Activated naive CD8-positive, alpha-beta T cell treated with anti-CD3 and anti-CD28 coated beads for 36 hours (primary cell): ENCODE measurements at regions not wholly inside any gene's neighbourhood (a gene's known extent, or its start where the extent isn't known, plus 50 kb on each side); places are given as distances from the start of the nearest gene placed in this dataset.

Experiments used
- DNase-seq: peaks from one replicate; pipeline ENCODE4 v3.0.0; 2021
- H3K27ac Mint-ChIP-seq: one replicate; pipeline ENCODE4 v1.8.0; 2022; ENCODE audit warnings: mild to moderate bottlenecking, moderate library complexity, mixed read lengths
- H3K27me3 Mint-ChIP-seq: one replicate; pipeline ENCODE4 v1.8.0; 2022; ENCODE audit warnings: mild to moderate bottlenecking, mixed read lengths
- H3K36me3 Mint-ChIP-seq: one replicate; pipeline ENCODE4 v1.8.0; 2021; ENCODE audit warnings: mild to moderate bottlenecking, mixed read lengths
- H3K4me1 Mint-ChIP-seq: one replicate; pipeline ENCODE4 v1.8.0; 2021; ENCODE audit warnings: mixed read lengths
- H3K4me3 Mint-ChIP-seq: one replicate; pipeline ENCODE4 v1.8.0; 2022; ENCODE audit warnings: mild to moderate bottlenecking, moderate library complexity, mixed read lengths
- H3K9me3 Mint-ChIP-seq: one replicate; pipeline ENCODE4 v1.8.0; 2022; ENCODE audit warnings: mixed read lengths

GRCh38 chr17:74053712-74054078 lies 149.8 kb upstream of the RPL38 start:
- Mint-ChIP-seq H3K27me3 (peaks cover 30% of the 10 kb centered on the region), H3K4me3 (no peak overlapping the region), H3K36me3 (no peaks in the 10 kb centered on the region), H3K4me1 (no peaks in the 10 kb centered on the region), H3K27ac (no peak overlapping the region), H3K9me3 (no peaks in the 10 kb centered on the region)
- no peak for DNase-seq

- peaks cover 29% of the 10 kb centered on the region for H3K27me3 Mint-ChIP-seq
- H3K9me3 Mint-ChIP-seq: no peaks in the 10 kb centered on the region
- H3K27ac Mint-ChIP-seq: no peak overlapping the region
- no peak overlapping the region for H3K4me3 Mint-ChIP-seq
- DNase-seq: no peak
- no peaks in the 10 kb centered on the region for H3K4me1 Mint-ChIP-seq
- H3K36me3 Mint-ChIP-seq: no peaks in the 10 kb centered on the region
These were observed 149.2 kb upstream of the RPL38 start for GRCh38 chr17:74054249-74054648.

- Mint-ChIP-seq H3K27me3 (peaks cover 26% of the 10 kb centered on the region), H3K4me1 (no peaks in the 10 kb centered on the region), H3K9me3 (no peaks in the 10 kb centered on the region), H3K27ac (no peak overlapping the region), H3K36me3 (no peaks in the 10 kb centered on the region), H3K4me3 (no peak overlapping the region)
- no peak for DNase-seq
These were observed 147.8 kb upstream of the RPL38 start for GRCh38 chr17:74055508-74056160.

GRCh38 chr17:74059479-74060240 lies 143.8 kb upstream of the RPL38 start:
- Mint-ChIP-seq H3K4me1 (no peaks in the 10 kb centered on the region), H3K36me3 (no peaks in the 10 kb centered on the region), H3K4me3 (no peak overlapping the region), H3K27ac (no peak overlapping the region), H3K27me3 (peaks cover 20% of the 10 kb centered on the region), H3K9me3 (no peaks in the 10 kb centered on the region)
- no peak for DNase-seq

DNA sequence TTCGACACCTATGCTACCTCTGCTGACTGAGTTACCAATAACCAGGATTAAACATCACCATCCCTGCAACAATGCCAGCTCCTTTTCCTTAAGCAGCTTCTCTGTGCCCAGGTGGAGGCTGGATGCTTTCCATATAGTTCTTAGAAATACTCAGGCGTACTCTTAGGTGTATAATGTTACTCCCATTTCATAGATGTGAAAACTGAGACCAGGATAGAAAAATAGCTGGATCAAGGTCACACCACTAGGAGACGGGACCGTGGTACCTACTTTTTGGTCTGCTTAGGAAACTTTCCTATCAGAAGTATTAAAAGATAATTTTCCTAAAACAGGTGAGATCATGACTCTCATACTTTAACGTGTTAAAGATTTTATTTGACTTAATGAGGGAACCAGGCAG lies 141.7 kb upstream of the RPL38 start:
- H3K4me3 Mint-ChIP-seq: no peak overlapping the region
- H3K27ac Mint-ChIP-seq: no peak overlapping the region
- H3K9me3 Mint-ChIP-seq: no peaks in the 10 kb centered on the region
- H3K36me3 Mint-ChIP-seq: no peaks in the 10 kb centered on the region
- peaks cover 11% of the 10 kb centered on the region for H3K27me3 Mint-ChIP-seq
- DNase-seq: no peak
- no peaks in the 10 kb centered on the region for H3K4me1 Mint-ChIP-seq

- H3K36me3 Mint-ChIP-seq: no peaks in the 10 kb centered on the region
- peaks cover 9% of the 10 kb centered on the region for H3K27me3 Mint-ChIP-seq
- no peaks in the 10 kb centered on the region for H3K9me3 Mint-ChIP-seq
- H3K4me3 Mint-ChIP-seq: no peak overlapping the region
- H3K4me1 Mint-ChIP-seq: no peaks in the 10 kb centered on the region
- DNase-seq: no peak
- no peak overlapping the region for H3K27ac Mint-ChIP-seq
These were observed 141.2 kb upstream of the RPL38 start for GRCh38 chr17:74062234-74062633.

DNA sequence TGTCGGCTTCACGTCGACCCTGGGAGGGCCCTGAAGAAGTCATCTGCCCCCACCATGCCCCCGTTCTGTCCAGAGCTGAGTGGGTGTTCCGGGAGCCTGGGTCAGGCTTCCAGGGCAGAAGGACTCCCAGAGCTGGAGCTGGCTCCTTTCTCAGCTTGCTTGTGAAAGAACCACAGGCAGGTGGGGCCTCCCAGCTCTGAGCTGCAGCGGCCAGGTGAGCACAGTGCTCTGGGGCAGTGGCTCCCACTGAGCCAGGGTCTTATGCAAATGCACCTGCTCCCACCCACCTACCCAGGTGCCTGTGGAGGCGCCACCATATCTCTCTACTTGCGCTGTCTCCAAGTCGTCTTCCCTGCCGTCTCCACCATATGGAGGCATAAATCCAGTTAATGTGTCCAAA lies 140.0 kb upstream of the RPL38 start:
- no peak overlapping the region for H3K4me3 Mint-ChIP-seq
- DNase-seq: no peak
- H3K4me1 Mint-ChIP-seq: no peaks in the 10 kb centered on the region
- H3K27ac Mint-ChIP-seq: no peak overlapping the region
- H3K36me3 Mint-ChIP-seq: no peaks in the 10 kb centered on the region
- no peaks in the 10 kb centered on the region for H3K9me3 Mint-ChIP-seq
- H3K27me3 Mint-ChIP-seq: peaks cover 6% of the 10 kb centered on the region

GRCh38 chr17:74070374-74070773 lies 133.1 kb upstream of the RPL38 start:
- DNase-seq: no peak
- Mint-ChIP-seq H3K27me3 (peaks cover 6% of the 10 kb centered on the region), H3K4me3 (no peak overlapping the region), H3K27ac (no peak overlapping the region), H3K36me3 (no peaks in the 10 kb centered on the region), H3K4me1 (no peaks in the 10 kb centered on the region), H3K9me3 (no peaks in the 10 kb centered on the region)

DNA sequence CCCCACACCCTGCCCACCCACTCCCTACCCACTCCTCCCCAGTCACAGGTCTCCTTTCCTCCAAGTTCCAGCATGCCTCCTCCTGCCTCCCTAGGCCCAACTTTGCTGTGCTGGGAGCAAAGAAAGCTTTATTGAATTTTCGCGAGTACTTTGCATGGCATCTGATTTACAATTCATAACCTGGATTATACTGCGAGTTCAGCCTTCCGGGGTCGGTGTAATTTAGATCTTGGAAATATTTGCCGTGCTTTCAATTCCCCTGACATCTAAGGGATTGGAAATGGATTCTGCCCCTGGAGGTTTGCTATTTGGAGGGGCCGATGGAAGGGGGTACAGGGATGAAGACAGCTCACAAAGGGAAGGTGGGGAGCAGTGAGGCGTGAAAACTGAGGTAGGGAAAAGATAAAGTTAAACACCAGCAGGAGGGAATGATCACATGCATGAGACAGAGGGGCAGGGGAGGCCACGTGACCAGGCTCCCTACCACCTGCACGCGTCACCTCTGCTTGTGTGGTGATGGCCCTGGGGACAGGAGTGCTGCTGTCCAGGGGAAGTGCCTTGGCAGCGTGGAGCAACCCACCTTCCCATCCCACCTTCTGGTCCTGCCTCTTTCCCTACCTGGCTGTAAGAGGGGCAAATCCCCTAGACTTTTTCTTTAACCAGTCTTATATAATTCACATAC lies 132.3 kb upstream of the RPL38 start:
- Mint-ChIP-seq H3K4me1 (no peaks in the 10 kb centered on the region), H3K4me3 (no peak overlapping the region), H3K27ac (no peak overlapping the region), H3K9me3 (no peaks in the 10 kb centered on the region), H3K36me3 (no peaks in the 10 kb centered on the region), H3K27me3 (peaks cover 6% of the 10 kb centered on the region)
- DNase-seq: no peak

DNA sequence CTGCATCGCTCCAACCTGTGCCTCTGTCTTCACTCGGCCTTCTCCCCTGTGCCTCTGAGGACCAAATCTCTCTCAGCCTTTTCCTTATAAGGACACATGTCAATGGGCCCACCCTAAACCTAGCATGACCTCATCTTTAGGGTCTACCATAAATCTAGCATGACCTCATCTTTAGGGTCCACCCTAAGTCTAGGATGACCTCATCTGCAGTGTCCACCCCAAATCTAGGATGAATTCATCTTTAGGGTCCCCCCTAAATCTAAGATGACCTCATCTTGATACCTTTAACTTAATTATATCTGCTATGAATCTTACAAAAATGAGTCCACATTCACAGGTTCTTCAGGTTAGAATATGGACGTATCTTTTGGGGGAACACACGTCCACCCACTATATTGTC lies 131.1 kb upstream of the RPL38 start:
- peaks cover 6% of the 10 kb centered on the region for H3K27me3 Mint-ChIP-seq
- no peak overlapping the region for H3K4me3 Mint-ChIP-seq
- H3K9me3 Mint-ChIP-seq: no peaks in the 10 kb centered on the region
- no peaks in the 10 kb centered on the region for H3K36me3 Mint-ChIP-seq
- no peak overlapping the region for H3K27ac Mint-ChIP-seq
- DNase-seq: no peak
- H3K4me1 Mint-ChIP-seq: no peaks in the 10 kb centered on the region

GRCh38 chr17:74076446-74076845 lies 127.0 kb upstream of the RPL38 start:
- Mint-ChIP-seq H3K27ac (no peak overlapping the region), H3K27me3 (no peaks in the 10 kb centered on the region)
- DNase-seq: no peak

DNA sequence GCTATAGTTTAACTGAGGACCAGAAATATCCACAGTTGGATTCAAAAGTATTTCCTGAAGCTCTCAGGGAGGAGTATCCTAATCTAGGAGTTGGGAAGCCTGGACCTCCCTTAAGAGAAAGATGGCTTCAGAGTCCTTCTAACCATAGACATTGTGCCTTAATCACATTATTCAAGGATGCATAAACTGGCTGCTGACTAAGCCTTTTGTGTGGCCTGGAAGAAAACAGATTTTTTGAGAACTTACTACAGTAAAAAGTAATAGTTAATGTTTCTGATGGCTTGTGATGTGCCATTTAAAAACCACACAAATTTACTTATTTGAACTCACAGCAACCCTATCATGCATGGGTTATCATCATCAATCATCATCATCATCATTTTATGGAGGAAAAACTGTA lies 126.2 kb upstream of the RPL38 start:
- Mint-ChIP-seq H3K27ac (no peak overlapping the region), H3K36me3 (no peaks in the 10 kb centered on the region), H3K27me3 (no peaks in the 10 kb centered on the region), H3K9me3 (no peaks in the 10 kb centered on the region), H3K4me3 (no peak overlapping the region), H3K4me1 (no peaks in the 10 kb centered on the region)
- no peak for DNase-seq

More at GRCh38 chr17:74076446-74076845, 127.0 kb upstream of the RPL38 start:
- H3K4me1 Mint-ChIP-seq: no peaks in the 10 kb centered on the region
- H3K4me3 Mint-ChIP-seq: no peak overlapping the region
- H3K36me3 Mint-ChIP-seq: no peaks in the 10 kb centered on the region
- H3K9me3 Mint-ChIP-seq: no peaks in the 10 kb centered on the region

DNA sequence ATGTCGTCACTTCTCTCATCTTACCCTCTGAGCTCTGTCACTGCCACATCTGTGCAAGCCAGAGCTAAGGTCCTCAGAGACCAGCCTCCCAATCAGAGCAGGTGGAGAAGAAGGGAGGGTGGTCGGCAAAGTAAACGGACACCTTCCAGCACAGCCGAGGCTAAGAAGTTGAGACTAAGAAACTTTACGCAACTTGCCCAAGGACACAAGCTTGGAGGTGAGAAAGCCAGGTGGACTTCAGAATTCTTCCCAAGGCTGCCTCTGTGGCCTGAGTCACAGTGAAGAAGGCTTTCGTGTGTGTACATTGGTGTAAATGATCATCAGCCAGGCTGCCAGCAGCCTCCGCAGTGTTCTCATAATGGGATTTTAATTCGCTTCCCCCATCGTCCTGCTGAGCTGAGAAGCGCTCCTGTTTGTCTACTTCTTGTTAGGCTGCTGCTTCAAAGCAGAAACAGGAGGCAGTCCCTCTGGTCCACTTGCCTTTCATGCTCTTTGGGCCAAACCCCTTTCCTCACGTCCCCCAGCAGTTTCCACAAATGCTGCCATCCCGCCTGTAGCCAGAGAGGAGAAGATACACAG lies 125.0 kb upstream of the RPL38 start:
- H3K36me3 Mint-ChIP-seq: no peaks in the 10 kb centered on the region
- H3K4me3 Mint-ChIP-seq: no peak overlapping the region
- DNase-seq: no peak
- H3K9me3 Mint-ChIP-seq: no peaks in the 10 kb centered on the region
- H3K4me1 Mint-ChIP-seq: no peaks in the 10 kb centered on the region
- no peak overlapping the region for H3K27ac Mint-ChIP-seq
- H3K27me3 Mint-ChIP-seq: no peaks in the 10 kb centered on the region

DNA sequence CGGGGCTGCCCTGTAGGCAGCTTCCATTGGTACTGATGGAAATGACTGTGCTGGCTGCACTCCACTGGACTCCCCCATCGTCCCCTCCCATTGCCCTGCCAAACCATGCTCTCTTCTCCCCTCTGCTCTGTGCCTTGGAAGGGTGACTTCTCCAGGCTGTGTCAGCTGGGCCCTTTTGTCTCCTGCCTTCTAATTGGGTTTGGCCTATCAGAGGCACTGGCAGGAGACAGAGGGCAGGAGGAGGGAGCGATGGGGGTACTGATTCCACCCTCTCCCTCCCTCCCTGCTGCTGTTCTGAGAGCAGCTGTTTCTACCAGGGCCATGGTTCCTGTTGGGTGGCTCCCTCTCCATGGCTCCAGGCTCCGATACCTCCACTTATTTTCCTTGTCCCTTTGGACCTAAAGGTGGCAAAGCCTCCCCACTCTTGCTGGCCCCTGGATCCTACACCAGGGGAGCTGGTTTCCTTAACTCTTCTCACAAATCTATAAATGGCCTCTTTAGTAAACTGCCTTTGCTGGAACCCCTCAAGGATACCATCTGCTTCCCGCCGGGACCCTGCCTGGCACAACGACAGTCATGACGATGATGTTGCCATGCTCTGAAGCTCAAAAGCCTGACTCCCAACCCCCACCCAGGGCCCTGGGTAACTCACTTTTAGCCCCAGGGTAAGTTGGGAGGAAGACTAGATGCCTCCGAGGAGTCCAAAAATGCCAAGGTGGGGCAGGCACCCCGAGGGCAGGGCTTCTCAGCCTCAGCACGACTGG lies 123.8 kb upstream of the RPL38 start:
- no peak overlapping the region for H3K27ac Mint-ChIP-seq
- no peaks in the 10 kb centered on the region for H3K4me1 Mint-ChIP-seq

More for the DNA sequence above, 123.8 kb upstream of the RPL38 start:
- Mint-ChIP-seq H3K27me3 (no peaks in the 10 kb centered on the region), H3K36me3 (no peaks in the 10 kb centered on the region), H3K4me3 (no peak overlapping the region), H3K9me3 (no peaks in the 10 kb centered on the region)
- no peak for DNase-seq
